ENCODE measurements at regions not wholly inside any gene's neighbourhood (a gene's known extent, or its start where the extent isn't known, plus 50 kb on each side); places are given as distances from the start of the nearest gene placed in this dataset.

DNA sequence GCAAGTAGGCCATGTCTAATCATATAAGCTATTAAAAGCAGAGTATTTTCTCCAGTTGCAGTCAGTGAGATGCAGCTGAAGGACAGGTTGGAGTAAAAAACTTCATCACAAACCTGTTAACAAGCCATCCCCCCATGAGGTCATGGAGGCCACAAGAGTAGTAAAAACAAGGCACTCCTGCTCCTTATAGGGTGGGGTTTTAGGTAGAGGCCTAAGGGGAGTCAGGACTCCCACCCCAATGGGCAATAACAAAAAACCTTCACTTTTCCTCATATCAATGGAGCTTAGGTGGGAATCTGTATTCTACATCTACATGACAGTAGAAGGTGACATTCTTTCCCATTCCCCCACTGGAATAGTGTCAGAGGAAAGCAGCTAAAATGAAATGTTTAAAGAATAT, 428.1 kb upstream of the KHDRBS2 start:
- no peak overlapping the region for H3K4me2 ChIP-seq (ENCODE audit: low read length, poor library complexity, severe bottlenecking)
- no peaks in the 10 kb centered on the region for H3K27me3 ChIP-seq (ENCODE audit: control insufficient read depth in 1 of 2, insufficient read depth in 1 of 2, low read length in 2 of 2)
- H2AK5ac ChIP-seq (ENCODE audit: low read length, severe bottlenecking) = no peak overlapping the region
- no peak overlapping the region for H3K9ac ChIP-seq (ENCODE audit: low read length)
- H3K4me1 ChIP-seq (ENCODE audit: control insufficient read depth, insufficient read depth, low read depth, low read length) = no peaks in the 10 kb centered on the region
- no peak overlapping the region for H4K91ac ChIP-seq (ENCODE audit: low read length)
- H2BK120ac ChIP-seq (ENCODE audit: low read depth, low read length) = no peak overlapping the region
- no peak for DNase-seq
- H3K4me3 ChIP-seq (ENCODE audit: insufficient read depth in 1 of 2, low read depth in 1 of 2, low read length in 2 of 2) = no peak overlapping the region
- no peak overlapping the region for H3K18ac ChIP-seq (ENCODE audit: low read depth in 1 of 2, low read length in 2 of 2)
- no peak overlapping the region for H2AFZ ChIP-seq (ENCODE audit: low read depth, low read length)
- no peak overlapping the region for H2BK5ac ChIP-seq (ENCODE audit: low read depth, low read length, poor library complexity, severe bottlenecking)
- no peaks in the 10 kb centered on the region for H3K79me1 ChIP-seq (replicated peaks; ENCODE audit: low read length, poor library complexity, severe bottlenecking)
- no peak overlapping the region for H4K8ac ChIP-seq (ENCODE audit: low read length)
- no peaks in the 10 kb centered on the region for H3K36me3 ChIP-seq (ENCODE audit: control insufficient read depth in 1 of 2, insufficient read depth in 2 of 2, low read depth in 1 of 2, low read length in 2 of 2)
- H2BK15ac ChIP-seq (ENCODE audit: low read depth, poor library complexity, severe bottlenecking) = no peak overlapping the region
- H2BK12ac ChIP-seq (ENCODE audit: low read length in 2 of 2) = no peak overlapping the region
- peaks cover 10% of the 10 kb centered on the region for H3K9me3 ChIP-seq (ENCODE audit: control insufficient read depth, low read length)
- H3K27ac ChIP-seq (ENCODE audit: low read length, poor library complexity, severe bottlenecking) = no peak overlapping the region
- no peak overlapping the region for H3K14ac ChIP-seq (ENCODE audit: low read length in 2 of 2)
- H3K4ac ChIP-seq (ENCODE audit: low read depth in 1 of 2, low read length in 2 of 2) = no peak overlapping the region
- no peak overlapping the region for H3K23ac ChIP-seq (ENCODE audit: low read length in 2 of 2)

DNA sequence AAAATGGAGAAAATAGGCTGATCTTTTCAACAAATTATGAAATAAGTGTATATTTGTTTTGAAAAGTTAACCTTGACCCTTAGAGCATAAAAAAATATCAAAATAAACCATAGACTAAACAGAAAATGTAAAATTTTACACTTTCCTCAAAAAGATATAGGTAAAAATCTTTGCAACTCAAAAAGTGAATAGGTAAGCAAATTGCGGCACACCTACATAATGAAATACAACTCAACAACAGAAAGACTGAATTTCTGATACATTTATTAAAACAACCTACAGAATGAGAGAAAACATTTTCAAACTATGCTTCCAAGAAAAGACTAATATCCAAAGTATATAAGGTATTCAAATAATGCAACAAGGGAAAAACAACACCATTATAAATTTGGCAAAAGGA, 425.7 kb upstream of the KHDRBS2 start:
- H2BK12ac ChIP-seq (ENCODE audit: low read length in 2 of 2) = no peak overlapping the region
- H2BK120ac ChIP-seq (ENCODE audit: low read depth, low read length) = no peak overlapping the region
- no peak overlapping the region for H3K18ac ChIP-seq (ENCODE audit: low read depth in 1 of 2, low read length in 2 of 2)
- no peak overlapping the region for H4K8ac ChIP-seq (ENCODE audit: low read length)
- H3K4ac ChIP-seq (ENCODE audit: low read depth in 1 of 2, low read length in 2 of 2) = no peak overlapping the region
- H4K91ac ChIP-seq (ENCODE audit: low read length) = no peak overlapping the region
- no peak overlapping the region for H2AFZ ChIP-seq (ENCODE audit: low read depth, low read length)
- no peak for DNase-seq
- H3K4me1 ChIP-seq (ENCODE audit: control insufficient read depth, insufficient read depth, low read depth, low read length) = no peaks in the 10 kb centered on the region
- no peaks in the 10 kb centered on the region for H3K36me3 ChIP-seq (ENCODE audit: control insufficient read depth in 1 of 2, insufficient read depth in 2 of 2, low read depth in 1 of 2, low read length in 2 of 2)
- H3K14ac ChIP-seq (ENCODE audit: low read length in 2 of 2) = no peak overlapping the region
- no peak overlapping the region for H3K23ac ChIP-seq (ENCODE audit: low read length in 2 of 2)
- H3K4me2 ChIP-seq (ENCODE audit: low read length, poor library complexity, severe bottlenecking) = no peak overlapping the region
- no peaks in the 10 kb centered on the region for H3K27me3 ChIP-seq (ENCODE audit: control insufficient read depth in 1 of 2, insufficient read depth in 1 of 2, low read length in 2 of 2)
- H3K9ac ChIP-seq (ENCODE audit: low read length) = no peak overlapping the region
- H2BK15ac ChIP-seq (ENCODE audit: low read depth, poor library complexity, severe bottlenecking) = no peak overlapping the region
- no peak overlapping the region for H2BK5ac ChIP-seq (ENCODE audit: low read depth, low read length, poor library complexity, severe bottlenecking)
- H3K27ac ChIP-seq (ENCODE audit: low read length, poor library complexity, severe bottlenecking) = no peak overlapping the region
- H2AK5ac ChIP-seq (ENCODE audit: low read length, severe bottlenecking) = no peak overlapping the region
- no peak overlapping the region for H3K4me3 ChIP-seq (ENCODE audit: insufficient read depth in 1 of 2, low read depth in 1 of 2, low read length in 2 of 2)
- H3K9me3 ChIP-seq (ENCODE audit: control insufficient read depth, low read length) = peaks cover 10% of the 10 kb centered on the region
- WGBS = no CpG with 5 or more reads among the region's 1 CpG
- H3K79me1 ChIP-seq (replicated peaks; ENCODE audit: low read length, poor library complexity, severe bottlenecking) = no peaks in the 10 kb centered on the region

DNA sequence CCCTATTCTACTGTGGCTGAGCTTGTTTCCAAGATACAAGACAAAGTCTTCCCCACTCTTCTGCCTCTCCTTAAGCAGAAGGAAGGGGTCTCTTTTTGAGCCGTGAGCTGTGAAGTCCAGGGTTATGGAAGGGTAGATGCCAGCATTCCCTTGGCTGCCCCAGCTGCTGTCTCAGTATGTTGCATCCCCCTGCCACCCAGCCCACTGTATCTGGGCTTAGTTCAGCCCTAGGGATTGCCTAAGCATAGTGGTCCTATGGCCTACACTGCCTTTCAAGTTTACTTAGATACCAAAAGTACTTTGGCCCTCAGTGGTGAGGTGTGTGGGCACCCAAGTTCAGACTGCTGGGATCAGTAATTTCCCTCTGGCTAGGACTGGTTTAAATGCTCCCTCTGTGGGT, 421.9 kb upstream of the KHDRBS2 start:
- Histone ChIP-seq H3K4me2 (ENCODE audit: low read length, poor library complexity, severe bottlenecking) (no peak overlapping the region), H2AK5ac (ENCODE audit: low read length, severe bottlenecking) (no peak overlapping the region), H3K23ac (ENCODE audit: low read length in 2 of 2) (no peak overlapping the region), H2AFZ (ENCODE audit: low read depth, low read length) (no peak overlapping the region), H2BK120ac (ENCODE audit: low read depth, low read length) (no peak overlapping the region), H2BK15ac (ENCODE audit: low read depth, poor library complexity, severe bottlenecking) (no peak overlapping the region), H3K14ac (ENCODE audit: low read length in 2 of 2) (no peak overlapping the region), H3K27ac (ENCODE audit: low read length, poor library complexity, severe bottlenecking) (no peak overlapping the region), H4K91ac (ENCODE audit: low read length) (no peak overlapping the region), H3K4me1 (ENCODE audit: control insufficient read depth, insufficient read depth, low read depth, low read length) (no peaks in the 10 kb centered on the region), H3K79me1 (replicated peaks; ENCODE audit: low read length, poor library complexity, severe bottlenecking) (no peaks in the 10 kb centered on the region), H2BK12ac (ENCODE audit: low read length in 2 of 2) (no peak overlapping the region), H3K4ac (ENCODE audit: low read depth in 1 of 2, low read length in 2 of 2) (no peak overlapping the region), H3K18ac (ENCODE audit: low read depth in 1 of 2, low read length in 2 of 2) (no peak overlapping the region), H3K9ac (ENCODE audit: low read length) (no peak overlapping the region), H3K4me3 (ENCODE audit: insufficient read depth in 1 of 2, low read depth in 1 of 2, low read length in 2 of 2) (no peak overlapping the region), H2BK5ac (ENCODE audit: low read depth, low read length, poor library complexity, severe bottlenecking) (no peak overlapping the region), H4K8ac (ENCODE audit: low read length) (no peak overlapping the region), H3K27me3 (ENCODE audit: control insufficient read depth in 1 of 2, insufficient read depth in 1 of 2, low read length in 2 of 2) (no peaks in the 10 kb centered on the region), H3K36me3 (ENCODE audit: control insufficient read depth in 1 of 2, insufficient read depth in 2 of 2, low read depth in 1 of 2, low read length in 2 of 2) (no peaks in the 10 kb centered on the region), H3K9me3 (ENCODE audit: control insufficient read depth, low read length) (peaks cover 11% of the 10 kb centered on the region)
- no peak for DNase-seq
- WGBS = no CpG with 5 or more reads among the region's 1 CpG

DNA sequence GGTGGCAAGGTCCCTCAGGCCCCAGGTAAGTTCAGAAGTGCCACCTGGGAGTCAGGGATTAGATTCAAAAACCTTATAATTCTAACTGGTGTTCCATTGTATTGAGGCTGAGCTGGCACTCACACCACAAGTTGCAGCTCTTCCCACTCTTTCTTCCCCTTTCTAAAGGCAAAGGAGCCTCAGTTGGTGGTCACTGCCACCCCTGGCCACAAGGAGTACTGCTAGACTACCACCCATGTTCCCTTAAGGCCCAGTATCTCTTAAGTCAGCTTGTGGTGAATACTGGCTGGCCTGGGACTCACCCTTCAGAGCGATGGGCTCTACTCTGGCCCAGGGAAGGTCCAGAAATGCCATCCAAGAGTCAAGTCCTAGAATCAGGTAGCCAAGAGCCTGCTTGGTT, 421.1 kb upstream of the KHDRBS2 start:
- Histone ChIP-seq H3K9me3 (ENCODE audit: control insufficient read depth, low read length) (peaks cover 11% of the 10 kb centered on the region), H3K4me3 (ENCODE audit: insufficient read depth in 1 of 2, low read depth in 1 of 2, low read length in 2 of 2) (no peak overlapping the region), H3K4me1 (ENCODE audit: control insufficient read depth, insufficient read depth, low read depth, low read length) (no peaks in the 10 kb centered on the region), H3K79me1 (replicated peaks; ENCODE audit: low read length, poor library complexity, severe bottlenecking) (no peaks in the 10 kb centered on the region), H3K23ac (ENCODE audit: low read length in 2 of 2) (no peak overlapping the region), H3K4me2 (ENCODE audit: low read length, poor library complexity, severe bottlenecking) (no peak overlapping the region), H4K8ac (ENCODE audit: low read length) (no peak overlapping the region), H2BK12ac (ENCODE audit: low read length in 2 of 2) (no peak overlapping the region), H2BK120ac (ENCODE audit: low read depth, low read length) (no peak overlapping the region), H2BK5ac (ENCODE audit: low read depth, low read length, poor library complexity, severe bottlenecking) (no peak overlapping the region), H3K27ac (ENCODE audit: low read length, poor library complexity, severe bottlenecking) (no peak overlapping the region), H3K27me3 (ENCODE audit: control insufficient read depth in 1 of 2, insufficient read depth in 1 of 2, low read length in 2 of 2) (no peaks in the 10 kb centered on the region), H3K18ac (ENCODE audit: low read depth in 1 of 2, low read length in 2 of 2) (no peak overlapping the region), H2AFZ (ENCODE audit: low read depth, low read length) (no peak overlapping the region), H3K14ac (ENCODE audit: low read length in 2 of 2) (no peak overlapping the region), H2BK15ac (ENCODE audit: low read depth, poor library complexity, severe bottlenecking) (no peak overlapping the region), H3K36me3 (ENCODE audit: control insufficient read depth in 1 of 2, insufficient read depth in 2 of 2, low read depth in 1 of 2, low read length in 2 of 2) (no peaks in the 10 kb centered on the region), H2AK5ac (ENCODE audit: low read length, severe bottlenecking) (no peak overlapping the region), H3K4ac (ENCODE audit: low read depth in 1 of 2, low read length in 2 of 2) (no peak overlapping the region), H3K9ac (ENCODE audit: low read length) (no peak overlapping the region), H4K91ac (ENCODE audit: low read length) (no peak overlapping the region)
- 78% methylated on average over 1 of the region's 1 CpG for WGBS
- no peak for DNase-seq
